ENCODE measurements at regions not wholly inside any gene's neighbourhood (a gene's known extent, or its start where the extent isn't known, plus 50 kb on each side); places are given as distances from the start of the nearest gene placed in this dataset.

GRCh38 chr3:34367521-34367920 is 569.1 kb downstream of the PDCD6IP start:
- 56% methylated on average over 1 of the region's 1 CpG for WGBS
- no peaks in the 10 kb centered on the region for H3K36me3 ChIP-seq (ENCODE audit: control insufficient read depth in 1 of 2, insufficient read depth in 2 of 2, low read depth in 1 of 2, low read length in 2 of 2)
- H2BK120ac ChIP-seq (ENCODE audit: low read depth, low read length): no peak overlapping the region
- no peak overlapping the region for H2AK5ac ChIP-seq (ENCODE audit: low read length, severe bottlenecking)
- no peak overlapping the region for H4K91ac ChIP-seq (ENCODE audit: low read length)
- no peaks in the 10 kb centered on the region for H3K9me3 ChIP-seq (ENCODE audit: control insufficient read depth, low read length)
- no peak overlapping the region for H4K8ac ChIP-seq (ENCODE audit: low read length)
- H2AFZ ChIP-seq (ENCODE audit: low read depth, low read length): no peak overlapping the region
- H3K4me3 ChIP-seq (ENCODE audit: insufficient read depth in 1 of 2, low read depth in 1 of 2, low read length in 2 of 2): no peak overlapping the region
- no peak overlapping the region for H2BK15ac ChIP-seq (ENCODE audit: low read depth, poor library complexity, severe bottlenecking)
- H3K4me2 ChIP-seq (ENCODE audit: low read length, poor library complexity, severe bottlenecking): no peak overlapping the region
- H3K9ac ChIP-seq (ENCODE audit: low read length): no peak overlapping the region
- DNase-seq: no peak
- H3K4ac ChIP-seq (ENCODE audit: low read depth in 1 of 2, low read length in 2 of 2): no peak overlapping the region
- no peak overlapping the region for H3K27ac ChIP-seq (ENCODE audit: low read length, poor library complexity, severe bottlenecking)
- no peak overlapping the region for H2BK12ac ChIP-seq (ENCODE audit: low read length in 2 of 2)
- H3K14ac ChIP-seq (ENCODE audit: low read length in 2 of 2): no peak overlapping the region
- H3K23ac ChIP-seq (ENCODE audit: low read length in 2 of 2): no peak overlapping the region
- no peaks in the 10 kb centered on the region for H3K79me1 ChIP-seq (replicated peaks; ENCODE audit: low read length, poor library complexity, severe bottlenecking)
- H2BK5ac ChIP-seq (ENCODE audit: low read depth, low read length, poor library complexity, severe bottlenecking): no peak overlapping the region
- H3K18ac ChIP-seq (ENCODE audit: low read depth in 1 of 2, low read length in 2 of 2): no peak overlapping the region
- H3K27me3 ChIP-seq (ENCODE audit: control insufficient read depth in 1 of 2, insufficient read depth in 1 of 2, low read length in 2 of 2): no peaks in the 10 kb centered on the region
- no peaks in the 10 kb centered on the region for H3K4me1 ChIP-seq (ENCODE audit: control insufficient read depth, insufficient read depth, low read depth, low read length)

- no peak overlapping the region for H3K4ac ChIP-seq (ENCODE audit: low read depth in 1 of 2, low read length in 2 of 2)
- H4K91ac ChIP-seq (ENCODE audit: low read length): no peak overlapping the region
- no peak overlapping the region for H4K8ac ChIP-seq (ENCODE audit: low read length)
- H2BK5ac ChIP-seq (ENCODE audit: low read depth, low read length, poor library complexity, severe bottlenecking): no peak overlapping the region
- H3K9ac ChIP-seq (ENCODE audit: low read length): no peak overlapping the region
- H3K4me1 ChIP-seq (ENCODE audit: control insufficient read depth, insufficient read depth, low read depth, low read length): peaks cover 2% of the 10 kb centered on the region
- no peak overlapping the region for H3K4me2 ChIP-seq (ENCODE audit: low read length, poor library complexity, severe bottlenecking)
- no peak overlapping the region for H3K4me3 ChIP-seq (ENCODE audit: insufficient read depth in 1 of 2, low read depth in 1 of 2, low read length in 2 of 2)
- H3K79me1 ChIP-seq (replicated peaks; ENCODE audit: low read length, poor library complexity, severe bottlenecking): no peaks in the 10 kb centered on the region
- H2BK120ac ChIP-seq (ENCODE audit: low read depth, low read length): no peak overlapping the region
- no peak overlapping the region for H2AK5ac ChIP-seq (ENCODE audit: low read length, severe bottlenecking)
- H3K27ac ChIP-seq (ENCODE audit: low read length, poor library complexity, severe bottlenecking): no peak overlapping the region
- no peaks in the 10 kb centered on the region for H3K9me3 ChIP-seq (ENCODE audit: control insufficient read depth, low read length)
- DNase-seq: no peak
- H3K27me3 ChIP-seq (ENCODE audit: control insufficient read depth in 1 of 2, insufficient read depth in 1 of 2, low read length in 2 of 2): peaks cover 0 to 7% of the 10 kb centered on the region in 2 experiments
- H3K18ac ChIP-seq (ENCODE audit: low read depth in 1 of 2, low read length in 2 of 2): no peak overlapping the region
- H2BK15ac ChIP-seq (ENCODE audit: low read depth, poor library complexity, severe bottlenecking): no peak overlapping the region
- no peak overlapping the region for H2BK12ac ChIP-seq (ENCODE audit: low read length in 2 of 2)
- no peaks in the 10 kb centered on the region for H3K36me3 ChIP-seq (ENCODE audit: control insufficient read depth in 1 of 2, insufficient read depth in 2 of 2, low read depth in 1 of 2, low read length in 2 of 2)
- no peak overlapping the region for H3K23ac ChIP-seq (ENCODE audit: low read length in 2 of 2)
- no peak overlapping the region for H3K14ac ChIP-seq (ENCODE audit: low read length in 2 of 2)
- no peak overlapping the region for H2AFZ ChIP-seq (ENCODE audit: low read depth, low read length)
Measured at GRCh38 chr3:34374521-34374920, 576.1 kb downstream of the PDCD6IP start.

- Histone ChIP-seq H3K4me1 (ENCODE audit: control insufficient read depth, insufficient read depth, low read depth, low read length) (peaks cover 2% of the 10 kb centered on the region), H3K27ac (ENCODE audit: low read length, poor library complexity, severe bottlenecking) (no peak overlapping the region), H3K4me2 (ENCODE audit: low read length, poor library complexity, severe bottlenecking) (no peak overlapping the region), H3K27me3 (ENCODE audit: control insufficient read depth in 1 of 2, insufficient read depth in 1 of 2, low read length in 2 of 2) (peaks cover 0 to 7% of the 10 kb centered on the region in 2 experiments), H2BK15ac (ENCODE audit: low read depth, poor library complexity, severe bottlenecking) (no peak overlapping the region), H3K14ac (ENCODE audit: low read length in 2 of 2) (no peak overlapping the region), H2BK120ac (ENCODE audit: low read depth, low read length) (no peak overlapping the region), H2BK5ac (ENCODE audit: low read depth, low read length, poor library complexity, severe bottlenecking) (no peak overlapping the region), H4K91ac (ENCODE audit: low read length) (no peak overlapping the region), H4K8ac (ENCODE audit: low read length) (no peak overlapping the region), H3K4ac (ENCODE audit: low read depth in 1 of 2, low read length in 2 of 2) (no peak overlapping the region), H3K23ac (ENCODE audit: low read length in 2 of 2) (no peak overlapping the region), H3K9ac (ENCODE audit: low read length) (no peak overlapping the region), H3K4me3 (ENCODE audit: insufficient read depth in 1 of 2, low read depth in 1 of 2, low read length in 2 of 2) (no peak overlapping the region), H2BK12ac (ENCODE audit: low read length in 2 of 2) (no peak overlapping the region), H3K18ac (ENCODE audit: low read depth in 1 of 2, low read length in 2 of 2) (no peak overlapping the region), H2AFZ (ENCODE audit: low read depth, low read length) (no peak overlapping the region), H2AK5ac (ENCODE audit: low read length, severe bottlenecking) (no peak overlapping the region), H3K9me3 (ENCODE audit: control insufficient read depth, low read length) (no peaks in the 10 kb centered on the region), H3K79me1 (replicated peaks; ENCODE audit: low read length, poor library complexity, severe bottlenecking) (no peaks in the 10 kb centered on the region), H3K36me3 (ENCODE audit: control insufficient read depth in 1 of 2, insufficient read depth in 2 of 2, low read depth in 1 of 2, low read length in 2 of 2) (no peaks in the 10 kb centered on the region)
- DNase-seq: no peak
- 74% methylated on average over 3 of the region's 4 CpGs for WGBS
Measured at GRCh38 chr3:34376691-34377090, 578.3 kb downstream of the PDCD6IP start.

GRCh38 chr3:34377961-34378360 is 579.5 kb downstream of the PDCD6IP start:
- no peak overlapping the region for H2BK120ac ChIP-seq (ENCODE audit: low read depth, low read length)
- H3K9ac ChIP-seq (ENCODE audit: low read length): no peak overlapping the region
- H3K36me3 ChIP-seq (ENCODE audit: control insufficient read depth in 1 of 2, insufficient read depth in 2 of 2, low read depth in 1 of 2, low read length in 2 of 2): no peaks in the 10 kb centered on the region
- no peak overlapping the region for H2AK5ac ChIP-seq (ENCODE audit: low read length, severe bottlenecking)
- no peaks in the 10 kb centered on the region for H3K9me3 ChIP-seq (ENCODE audit: control insufficient read depth, low read length)
- 85% methylated on average over 6 of the region's 6 CpGs for WGBS
- no peak overlapping the region for H2BK15ac ChIP-seq (ENCODE audit: low read depth, poor library complexity, severe bottlenecking)
- no peak overlapping the region for H3K4me3 ChIP-seq (ENCODE audit: insufficient read depth in 1 of 2, low read depth in 1 of 2, low read length in 2 of 2)
- no peaks in the 10 kb centered on the region for H3K79me1 ChIP-seq (replicated peaks; ENCODE audit: low read length, poor library complexity, severe bottlenecking)
- no peak overlapping the region for H3K18ac ChIP-seq (ENCODE audit: low read depth in 1 of 2, low read length in 2 of 2)
- H3K4me1 ChIP-seq (ENCODE audit: control insufficient read depth, insufficient read depth, low read depth, low read length): peaks cover 2% of the 10 kb centered on the region
- no peak overlapping the region for H3K23ac ChIP-seq (ENCODE audit: low read length in 2 of 2)
- peaks cover 0 to 4% of the 10 kb centered on the region in 2 experiments for H3K27me3 ChIP-seq (ENCODE audit: control insufficient read depth in 1 of 2, insufficient read depth in 1 of 2, low read length in 2 of 2)
- H2BK12ac ChIP-seq (ENCODE audit: low read length in 2 of 2): no peak overlapping the region
- H4K91ac ChIP-seq (ENCODE audit: low read length): no peak overlapping the region
- no peak overlapping the region for H3K4me2 ChIP-seq (ENCODE audit: low read length, poor library complexity, severe bottlenecking)
- H3K4ac ChIP-seq (ENCODE audit: low read depth in 1 of 2, low read length in 2 of 2): no peak overlapping the region
- no peak overlapping the region for H4K8ac ChIP-seq (ENCODE audit: low read length)
- H3K14ac ChIP-seq (ENCODE audit: low read length in 2 of 2): no peak overlapping the region
- no peak overlapping the region for H2AFZ ChIP-seq (ENCODE audit: low read depth, low read length)
- no peak for DNase-seq
- H2BK5ac ChIP-seq (ENCODE audit: low read depth, low read length, poor library complexity, severe bottlenecking): no peak overlapping the region
- H3K27ac ChIP-seq (ENCODE audit: low read length, poor library complexity, severe bottlenecking): no peak overlapping the region

Measured in mesenchymal stem cell (in vitro differentiated cells and primary cell).